Activated T-cell treated with anti-CD3 and anti-CD28 coated beads for 24 hours (primary cell): ENCODE measurements at regions not wholly inside any gene's neighbourhood (a gene's known extent, or its start where the extent isn't known, plus 50 kb on each side); places are given as distances from the start of the nearest gene placed in this dataset.
"Not testable (repeated sequence)": the region's sequence is repeated elsewhere in the genome, so short reads cannot be mapped to it uniquely, and the experiment has no call there.

Experiments
- DNase-seq: peaks from one replicate; pipeline ENCODE4 v3.0.0-alpha.2; 2020; ENCODE audit warnings: low read depth

- no peak for DNase-seq
Observed at GRCh38 chr3:124364317-124365020, 365.8 kb upstream of the UMPS start.

- DNase-seq = not testable (repeated sequence)
Observed at GRCh38 chr3:124366655-124367054, 363.6 kb upstream of the UMPS start.

- no peak for DNase-seq
Observed at GRCh38 chr3:124372775-124373174, 357.5 kb upstream of the UMPS start.

- no peak for DNase-seq
Observed at GRCh38 chr3:124373524-124373923, 356.7 kb upstream of the UMPS start.

- DNase-seq = no peak
Observed at GRCh38 chr3:124374583-124374982, 355.7 kb upstream of the UMPS start.

GRCh38 chr3:124381575-124382333 lies 348.5 kb upstream of the UMPS start:
- no peak for DNase-seq

GRCh38 chr3:124383051-124383450 lies 347.2 kb upstream of the UMPS start:
- DNase-seq = no peak

GRCh38 chr3:124383846-124384466 lies 346.3 kb upstream of the UMPS start:
- DNase-seq = no peak

- no peak for DNase-seq
Observed at GRCh38 chr3:124384527-124384926, 345.7 kb upstream of the UMPS start.

GRCh38 chr3:124385996-124386395 lies 344.3 kb upstream of the UMPS start:
- no peak for DNase-seq

- DNase-seq = no peak
Observed at GRCh38 chr3:124386996-124387595, 343.2 kb upstream of the UMPS start.

GRCh38 chr3:124391774-124392173 lies 338.5 kb upstream of the UMPS start:
- no peak for DNase-seq

- DNase-seq = no peak
Observed at GRCh38 chr3:124393340-124393739, 336.9 kb upstream of the UMPS start.

- no peak for DNase-seq
Observed at GRCh38 chr3:124395162-124395561, 335.1 kb upstream of the UMPS start.

GRCh38 chr3:124395584-124396338 lies 334.5 kb upstream of the UMPS start:
- no peak for DNase-seq

- DNase-seq = no peak
Observed at GRCh38 chr3:124396339-124396950, 333.8 kb upstream of the UMPS start.

GRCh38 chr3:124397088-124397487 lies 333.2 kb upstream of the UMPS start:
- DNase-seq = no peak

GRCh38 chr3:124398594-124398993 lies 331.7 kb upstream of the UMPS start:
- DNase-seq = no peak

GRCh38 chr3:124401843-124402242 lies 328.4 kb upstream of the UMPS start:
- DNase-seq = no peak

GRCh38 chr3:124402791-124403190 lies 327.5 kb upstream of the UMPS start:
- no peak for DNase-seq

GRCh38 chr3:124404621-124405020 lies 325.6 kb upstream of the UMPS start:
- no peak for DNase-seq

GRCh38 chr3:124407260-124407659 lies 323.0 kb upstream of the UMPS start:
- no peak for DNase-seq
